NCI-H748 (cell line): ENCODE measurements at regions not wholly inside any gene's neighbourhood (a gene's known extent, or its start where the extent isn't known, plus 50 kb on each side); places are given as distances from the start of the nearest gene placed in this dataset.

ENCODE experiments used
- DNase-seq: peaks from one replicate; lab custom pipeline; 2025; ENCODE audit not compliant: unreplicated experiment; lab: John Stamatoyannopoulos, UW

- no peak for DNase-seq
Measured at GRCh38 chr3:23663661-23664186, 142.0 kb upstream of the UBE2E1 start.

GRCh38 chr3:23664459-23664858 lies 141.3 kb upstream of the UBE2E1 start:
- DNase-seq = no peak

GRCh38 chr3:23665741-23666140 lies 140.0 kb upstream of the UBE2E1 start:
- no peak for DNase-seq

DNA sequence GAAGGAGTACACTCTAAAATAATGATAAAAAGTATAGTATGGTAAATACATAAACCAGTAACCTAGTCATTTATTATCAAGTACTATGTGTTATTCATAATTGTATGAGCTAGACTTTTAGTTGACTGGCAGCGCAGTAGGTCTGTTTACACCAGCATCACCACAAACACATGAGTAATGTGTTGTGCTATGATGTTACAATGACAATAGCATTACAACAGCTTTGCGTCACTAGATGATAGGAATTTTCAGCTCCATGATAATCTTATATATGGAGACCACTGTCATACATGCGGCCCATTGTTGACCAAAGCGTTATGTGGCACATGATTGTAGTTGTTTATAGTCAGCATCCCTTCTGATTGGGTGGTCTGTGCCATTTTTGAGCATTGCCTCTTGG lies 138.9 kb upstream of the UBE2E1 start:
- DNase-seq = no peak

- DNase-seq = no peak
Measured at GRCh38 chr3:23667536-23668429, 138.0 kb upstream of the UBE2E1 start.

DNA sequence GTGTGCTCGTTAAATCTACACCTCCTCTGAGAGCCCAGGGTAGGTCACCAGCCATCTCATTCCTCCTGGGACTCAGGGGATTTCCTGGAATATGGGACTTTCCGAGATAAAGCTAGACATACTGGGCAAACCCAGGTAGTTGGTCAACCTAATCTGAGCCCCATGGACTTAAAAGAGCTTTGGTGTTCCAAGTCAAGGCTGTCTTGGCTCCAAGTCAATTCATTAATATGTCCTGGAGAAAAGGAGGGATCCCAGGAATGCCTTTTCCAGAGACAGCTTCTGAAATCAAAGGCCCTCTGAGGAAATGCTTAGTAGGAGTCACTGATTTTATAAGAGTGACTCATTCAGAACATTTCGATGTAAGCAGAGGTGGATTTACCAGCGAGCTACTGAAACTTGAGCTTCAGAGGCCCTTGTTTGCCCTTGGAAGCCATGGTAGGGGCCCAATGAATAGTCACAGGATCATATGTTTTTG lies 137.3 kb upstream of the UBE2E1 start:
- no peak for DNase-seq

- no peak for DNase-seq
Measured at GRCh38 chr3:23669541-23670255, 136.1 kb upstream of the UBE2E1 start.

- no peak for DNase-seq
Measured at GRCh38 chr3:23671851-23672589, 133.7 kb upstream of the UBE2E1 start.

- DNase-seq = no peak
Measured at GRCh38 chr3:23672628-23673027, 133.1 kb upstream of the UBE2E1 start.

DNA sequence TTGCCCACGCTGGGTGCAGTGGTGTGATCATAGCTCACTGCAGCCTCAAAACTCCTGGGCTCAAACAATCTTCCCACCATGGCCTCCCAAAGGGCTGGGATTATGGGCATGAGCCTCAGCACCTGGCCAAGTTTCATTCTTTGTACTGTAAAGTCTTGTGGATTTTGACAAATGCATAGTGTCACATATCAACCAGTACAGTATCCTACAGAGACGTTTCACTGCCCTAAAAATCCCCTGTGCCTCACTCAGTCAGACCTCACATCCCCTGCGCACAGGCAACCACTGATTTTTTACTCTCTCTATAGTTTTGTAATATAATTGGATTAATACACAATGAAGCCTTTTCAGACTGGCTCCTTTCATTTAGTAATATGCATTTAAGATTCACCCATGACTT lies 130.7 kb upstream of the UBE2E1 start:
- DNase-seq = no peak

DNA sequence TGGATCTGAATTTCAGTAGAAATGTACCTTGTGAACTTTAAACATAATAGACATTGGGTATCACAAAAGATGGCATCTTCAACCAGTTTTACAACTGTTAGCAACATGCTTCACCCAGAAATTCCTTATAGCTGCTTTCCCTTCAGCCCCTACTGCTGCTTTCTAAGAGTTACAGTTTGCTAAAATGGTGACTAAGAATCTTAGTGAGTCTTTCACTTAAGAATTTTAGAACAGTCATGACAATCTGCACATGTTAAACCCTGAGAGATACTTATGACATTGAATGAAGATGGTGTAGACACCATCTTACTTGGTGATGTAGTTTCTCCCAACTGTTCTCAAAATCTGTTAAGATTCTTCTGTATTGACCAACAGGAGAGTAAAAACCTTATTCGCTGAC lies 129.7 kb upstream of the UBE2E1 start:
- DNase-seq = no peak

- no peak for DNase-seq
Measured at GRCh38 chr3:23682646-23683045, 123.1 kb upstream of the UBE2E1 start.

DNA sequence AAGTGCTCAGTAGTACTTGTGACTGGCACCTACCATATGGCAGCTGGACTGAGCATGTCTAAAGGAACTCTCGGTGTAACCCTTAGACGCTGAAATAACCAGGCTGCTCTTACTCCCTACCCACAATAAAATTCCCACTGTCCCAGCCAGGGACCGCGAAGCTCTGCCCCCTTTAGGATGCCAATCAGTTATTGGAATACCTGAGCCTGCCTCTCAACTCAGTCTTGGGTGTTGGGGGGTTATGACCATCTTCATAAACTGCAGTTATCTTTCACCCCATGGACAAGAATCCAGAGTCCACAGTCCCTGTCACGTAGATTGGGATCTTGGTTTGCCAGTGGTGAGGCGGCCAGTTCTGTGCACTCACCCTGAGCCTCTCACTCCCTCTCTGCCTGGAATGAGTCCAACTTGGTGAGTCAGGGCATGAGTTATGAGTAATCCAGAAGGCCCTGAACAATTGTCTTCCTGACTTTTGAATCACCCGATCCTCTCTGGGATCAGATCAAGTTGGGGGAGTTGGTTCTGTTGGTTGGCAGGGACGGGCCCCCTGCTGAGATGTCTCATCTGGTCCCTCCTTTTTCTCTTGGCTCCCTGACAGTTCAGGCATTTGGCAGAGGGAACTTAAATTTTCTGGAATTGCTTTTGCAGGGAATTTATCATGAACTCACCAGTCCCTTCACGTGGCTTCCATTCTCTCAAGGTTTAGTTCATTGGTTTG lies 120.1 kb upstream of the UBE2E1 start:
- peak; percentile 4 for DNase-seq

DNA sequence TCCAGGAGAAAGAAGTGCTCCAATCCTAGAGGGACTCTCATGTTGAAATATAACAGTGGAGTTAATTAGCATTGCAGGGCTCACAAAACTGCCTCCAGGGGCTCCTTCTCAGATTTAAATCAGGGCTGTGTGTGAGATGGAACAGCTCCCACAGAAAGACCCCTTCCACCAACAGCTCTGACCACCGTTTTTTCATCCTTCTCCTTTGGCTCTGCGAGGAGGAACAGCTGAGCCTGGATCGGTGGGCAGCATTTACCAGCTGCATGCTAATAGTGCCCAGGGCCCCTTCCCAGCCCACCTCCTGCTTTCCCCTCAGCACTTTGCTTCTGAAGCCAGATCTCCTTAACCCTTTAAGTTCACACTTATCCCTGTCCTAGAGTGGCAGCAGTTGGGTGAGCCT lies 119.2 kb upstream of the UBE2E1 start:
- DNase-seq = no peak

DNA sequence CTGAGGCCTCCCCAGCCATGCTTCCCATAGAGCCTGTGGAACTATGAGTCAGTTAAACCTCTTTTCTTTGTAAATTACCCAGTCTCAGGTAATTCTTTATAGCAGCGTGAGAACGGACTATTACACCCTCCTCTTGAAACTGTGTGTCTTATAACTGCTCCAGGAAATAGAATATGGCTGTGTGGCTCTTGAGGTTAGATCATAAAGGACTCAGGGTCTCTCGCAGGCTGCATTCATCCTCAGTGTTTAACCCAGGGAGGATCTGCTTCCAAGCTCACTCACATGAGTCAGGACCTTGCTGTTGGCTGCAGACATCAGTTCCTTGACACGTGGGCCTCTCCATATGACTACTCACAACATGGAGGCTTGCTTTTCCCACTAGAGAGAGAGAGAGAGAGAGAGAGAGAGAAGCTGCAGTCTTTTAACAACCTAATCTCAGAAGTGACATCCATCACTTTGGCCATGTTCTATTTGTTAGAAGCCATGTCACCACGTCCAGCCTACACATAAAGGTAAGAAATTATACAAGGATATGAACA lies 114.3 kb upstream of the UBE2E1 start:
- DNase-seq = no peak

DNA sequence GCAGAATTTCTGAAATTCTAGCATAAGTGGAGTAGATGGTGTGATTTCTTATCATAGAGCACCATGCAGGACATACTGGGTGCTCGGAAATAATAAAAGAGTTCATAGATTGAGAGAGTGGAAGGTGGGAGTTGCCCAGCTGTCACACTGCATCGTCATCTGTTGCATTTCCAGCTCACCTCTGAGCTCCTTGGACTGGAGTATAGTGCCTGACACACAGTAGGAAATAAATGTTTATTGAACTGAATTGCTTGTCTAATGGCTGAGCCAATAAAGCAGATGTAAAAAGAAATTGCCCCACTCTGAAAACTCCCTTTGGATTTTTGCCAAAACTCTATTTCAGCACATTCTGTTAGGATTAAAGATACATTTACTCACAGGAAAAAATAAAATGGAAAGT lies 108.9 kb upstream of the UBE2E1 start:
- peak; percentile 81 for DNase-seq

DNA sequence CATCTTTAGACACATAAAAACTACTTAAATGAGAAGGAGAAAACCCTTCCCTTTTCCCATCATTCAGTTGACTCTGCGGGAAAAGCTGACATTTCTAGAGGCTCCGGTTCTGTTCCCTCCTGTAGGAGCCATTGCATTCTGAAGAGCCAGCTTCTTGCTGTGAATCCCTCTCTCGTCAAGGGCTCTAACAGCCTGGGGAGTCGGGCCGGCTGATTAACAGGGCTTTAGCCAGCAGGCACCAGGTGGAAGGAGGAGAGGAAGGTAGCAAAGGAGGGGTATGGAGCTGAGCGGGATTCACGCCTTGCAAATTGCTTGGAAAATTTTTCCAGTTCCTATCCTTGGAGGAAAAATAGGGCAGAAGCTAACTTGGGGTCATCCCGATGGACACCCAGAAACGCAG lies 108.3 kb upstream of the UBE2E1 start:
- DNase-seq = peak; percentile 80

DNA sequence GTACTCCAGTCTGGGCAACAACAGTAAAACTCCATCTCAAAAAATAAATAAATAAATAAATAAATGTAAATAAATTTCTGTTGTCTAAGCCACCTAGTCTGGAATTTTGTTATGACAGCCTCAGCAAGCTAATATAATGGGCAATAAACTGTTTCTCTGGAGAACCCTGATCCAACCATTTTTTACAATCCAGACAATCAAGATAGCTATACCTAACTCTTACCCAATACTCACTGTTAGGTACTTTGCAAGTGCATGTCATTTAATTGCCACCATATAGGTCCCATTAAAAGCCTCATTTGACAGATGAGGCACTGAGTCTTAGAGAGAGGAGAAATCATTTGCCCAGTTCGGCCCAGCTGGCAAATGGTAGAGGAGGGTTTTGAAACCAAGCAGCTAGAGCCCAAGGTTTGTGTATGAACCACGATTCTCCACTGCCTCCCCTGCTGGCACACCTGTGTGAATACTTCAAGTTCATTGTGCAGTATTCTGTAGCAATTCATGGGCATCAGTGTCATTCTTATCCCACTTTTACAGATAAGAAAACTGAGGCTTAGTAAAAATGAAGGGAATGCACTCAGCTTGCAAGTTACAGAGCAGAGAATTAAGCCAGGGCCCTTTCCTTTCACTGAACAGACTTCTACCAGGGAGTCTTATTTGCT lies 107.0 kb upstream of the UBE2E1 start:
- no peak for DNase-seq

GRCh38 chr3:23700616-23701015 lies 105.1 kb upstream of the UBE2E1 start:
- DNase-seq = no peak
